ENCODE measurements at regions not wholly inside any gene's neighbourhood (a gene's known extent, or its start where the extent isn't known, plus 50 kb on each side); places are given as distances from the start of the nearest gene placed in this dataset.

DNA sequence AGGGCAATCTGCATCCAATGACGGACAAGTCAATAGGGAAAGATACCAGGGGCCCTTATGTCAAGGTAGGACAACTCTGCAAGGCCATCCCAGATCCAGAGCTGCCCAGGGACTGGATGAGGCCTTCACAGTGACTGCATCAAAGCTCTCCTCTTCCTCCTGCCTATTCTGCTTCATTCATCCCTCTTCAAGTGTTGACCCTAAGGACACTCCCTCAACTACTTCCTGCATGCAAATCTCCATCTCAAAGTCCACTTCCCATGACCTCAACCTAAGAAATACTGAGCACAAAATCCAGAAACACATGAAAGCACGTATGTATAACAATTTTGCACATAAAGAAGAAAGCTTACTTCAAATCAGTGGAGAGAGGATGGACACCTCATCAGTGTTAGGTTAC, 182.3 kb downstream of the AVL9 start:
- TF ChIP-seq, protein P1, sequence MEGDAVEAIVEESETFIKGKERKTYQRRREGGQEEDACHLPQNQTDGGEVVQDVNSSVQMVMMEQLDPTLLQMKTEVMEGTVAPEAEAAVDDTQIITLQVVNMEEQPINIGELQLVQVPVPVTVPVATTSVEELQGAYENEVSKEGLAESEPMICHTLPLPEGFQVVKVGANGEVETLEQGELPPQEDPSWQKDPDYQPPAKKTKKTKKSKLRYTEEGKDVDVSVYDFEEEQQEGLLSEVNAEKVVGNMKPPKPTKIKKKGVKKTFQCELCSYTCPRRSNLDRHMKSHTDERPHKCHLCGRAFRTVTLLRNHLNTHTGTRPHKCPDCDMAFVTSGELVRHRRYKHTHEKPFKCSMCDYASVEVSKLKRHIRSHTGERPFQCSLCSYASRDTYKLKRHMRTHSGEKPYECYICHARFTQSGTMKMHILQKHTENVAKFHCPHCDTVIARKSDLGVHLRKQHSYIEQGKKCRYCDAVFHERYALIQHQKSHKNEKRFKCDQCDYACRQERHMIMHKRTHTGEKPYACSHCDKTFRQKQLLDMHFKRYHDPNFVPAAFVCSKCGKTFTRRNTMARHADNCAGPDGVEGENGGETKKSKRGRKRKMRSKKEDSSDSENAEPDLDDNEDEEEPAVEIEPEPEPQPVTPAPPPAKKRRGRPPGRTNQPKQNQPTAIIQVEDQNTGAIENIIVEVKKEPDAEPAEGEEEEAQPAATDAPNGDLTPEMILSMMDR (conservative IDR thresholded peaks at IDR 0.05; ENCODE audit: low read length) = no peak
- TF ChIP-seq EZH2phosphoT487 (IDR thresholded peaks at IDR 0.05; ENCODE audit: borderline replicate concordance) = no peak

All from Loucy (cell line).